Right atrium auricular region (tissue), 2 donors: ENCODE measurements at regions not wholly inside any gene's neighbourhood (a gene's known extent, or its start where the extent isn't known, plus 50 kb on each side); places are given as distances from the start of the nearest gene placed in this dataset.

ENCODE experiments used
- DNase-seq: peaks from one replicate; pipeline ENCODE4 v3.0.0-alpha.2; 2019; ENCODE audit warnings: low spot score
- H3K27ac ChIP-seq, 2 donors: fragments of 200-600 bp; sonication (generic); 1 replicate in 1 of 2; 2 replicates in 1 of 2; pipeline ENCODE4 v1.5.1; 2016 to 2019
- H3K27me3 ChIP-seq, 2 donors: fragments of 200-600 bp; sonication (generic); one replicate each; pipeline versions ENCODE4 v1.5.1 to v1.6.0; 2017 to 2019
- H3K36me3 ChIP-seq: fragments of 200-600 bp; sonication (generic); one replicate; pipeline ENCODE4 v1.5.1; 2016
- H3K4me1 ChIP-seq, 2 donors: fragments of 200-600 bp; sonication (generic); one replicate each; pipeline versions ENCODE4 v1.5.1 to v1.6.0; 2017 to 2019
- H3K4me3 ChIP-seq, 2 donors: fragments of 200-600 bp; sonication (generic); 1 replicate in 1 of 2; 2 replicates in 1 of 2; pipeline ENCODE4 v1.5.1; 2017 to 2019; ENCODE audit warnings: mild to moderate bottlenecking in 1 of 2, moderate library complexity in 1 of 2
- H3K9me3 ChIP-seq, 2 donors: fragments of 200-600 bp; sonication (generic); one replicate each; pipeline ENCODE4 v1.5.1; 2019
- TF ChIP-seq, protein P1 (sequence below), 2 donors: fragments of 200-600 bp; sonication (generic); IDR thresholded peaks; one replicate each; pipeline ENCODE4 v1.5.1; 2019; ENCODE audit warnings: antibody characterized with exemption in 2 of 2

DNA sequence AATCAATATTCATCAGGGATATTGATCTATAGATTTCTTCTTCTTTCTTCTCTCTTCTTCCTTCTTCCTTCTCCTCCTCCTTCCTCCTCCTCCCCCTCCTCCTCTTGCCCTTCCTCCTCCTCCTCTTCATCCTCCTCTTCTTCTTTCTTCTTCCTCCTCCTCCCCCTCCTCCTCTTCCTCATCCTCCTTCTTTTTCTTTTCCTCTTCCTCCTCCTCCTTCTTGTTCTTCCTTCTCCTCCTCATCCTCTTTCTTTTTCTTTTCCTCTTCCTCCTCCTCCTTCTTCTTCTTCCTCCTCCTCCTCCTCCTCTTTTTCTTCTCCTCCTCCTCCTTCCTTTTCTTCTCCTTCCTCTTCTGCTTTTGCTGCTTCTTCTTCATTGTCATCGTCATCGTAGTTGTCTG, 52.4 kb upstream of the SERINC1 start:
- Histone ChIP-seq H3K36me3 (no peaks in the 10 kb centered on the region), H3K4me1 (no peaks in the 10 kb centered on the region), H3K9me3 (peaks cover 0 to 16% of the 10 kb centered on the region in 2 donors), H3K27me3 (no peaks in the 10 kb centered on the region), H3K4me3 (no peak overlapping the region), H3K27ac (no peak overlapping the region)
- no peak for DNase-seq
- TF ChIP-seq, protein P1, sequence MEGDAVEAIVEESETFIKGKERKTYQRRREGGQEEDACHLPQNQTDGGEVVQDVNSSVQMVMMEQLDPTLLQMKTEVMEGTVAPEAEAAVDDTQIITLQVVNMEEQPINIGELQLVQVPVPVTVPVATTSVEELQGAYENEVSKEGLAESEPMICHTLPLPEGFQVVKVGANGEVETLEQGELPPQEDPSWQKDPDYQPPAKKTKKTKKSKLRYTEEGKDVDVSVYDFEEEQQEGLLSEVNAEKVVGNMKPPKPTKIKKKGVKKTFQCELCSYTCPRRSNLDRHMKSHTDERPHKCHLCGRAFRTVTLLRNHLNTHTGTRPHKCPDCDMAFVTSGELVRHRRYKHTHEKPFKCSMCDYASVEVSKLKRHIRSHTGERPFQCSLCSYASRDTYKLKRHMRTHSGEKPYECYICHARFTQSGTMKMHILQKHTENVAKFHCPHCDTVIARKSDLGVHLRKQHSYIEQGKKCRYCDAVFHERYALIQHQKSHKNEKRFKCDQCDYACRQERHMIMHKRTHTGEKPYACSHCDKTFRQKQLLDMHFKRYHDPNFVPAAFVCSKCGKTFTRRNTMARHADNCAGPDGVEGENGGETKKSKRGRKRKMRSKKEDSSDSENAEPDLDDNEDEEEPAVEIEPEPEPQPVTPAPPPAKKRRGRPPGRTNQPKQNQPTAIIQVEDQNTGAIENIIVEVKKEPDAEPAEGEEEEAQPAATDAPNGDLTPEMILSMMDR (IDR thresholded peaks at IDR 0.05): no peak

DNA sequence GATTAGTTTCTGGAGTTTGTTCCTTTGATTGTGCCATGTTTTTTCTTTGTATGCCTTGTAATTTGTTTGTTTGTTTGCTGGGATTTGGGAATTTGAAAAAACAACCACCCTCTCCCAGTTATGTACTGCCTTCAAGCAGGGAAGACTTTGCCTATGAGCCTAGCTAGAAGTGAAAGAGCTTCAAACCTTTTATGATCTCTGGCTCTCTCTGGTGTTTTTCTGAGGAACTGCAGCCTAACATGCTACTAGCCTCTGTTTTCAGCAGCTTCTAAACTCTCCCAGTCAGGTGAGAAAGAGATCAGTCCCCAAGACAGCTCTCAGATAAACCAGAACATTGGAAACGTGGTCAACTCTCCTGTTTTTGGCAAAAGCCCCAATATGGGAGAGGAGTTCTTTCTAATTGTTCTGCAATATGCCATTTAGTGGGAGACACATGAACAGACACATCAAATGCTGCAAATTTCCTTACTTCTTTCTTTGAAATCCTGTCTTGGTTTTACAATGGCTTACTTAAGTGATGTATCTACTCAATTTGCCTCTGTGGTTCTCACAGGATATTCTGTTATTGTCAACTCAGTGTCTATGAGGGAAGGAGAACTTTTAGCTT, 58.9 kb upstream of the SERINC1 start:
- DNase-seq: no peak
- H3K27ac ChIP-seq: no peak overlapping the region
- H3K36me3 ChIP-seq: no peaks in the 10 kb centered on the region
- no peak overlapping the region for H3K4me3 ChIP-seq
- TF ChIP-seq, protein P1 (IDR thresholded peaks at IDR 0.05): peak; percentile 85 to 89
- peaks cover 0 to 16% of the 10 kb centered on the region in 2 donors for H3K9me3 ChIP-seq
- no peaks in the 10 kb centered on the region for H3K27me3 ChIP-seq
- H3K4me1 ChIP-seq: no peaks in the 10 kb centered on the region

DNA sequence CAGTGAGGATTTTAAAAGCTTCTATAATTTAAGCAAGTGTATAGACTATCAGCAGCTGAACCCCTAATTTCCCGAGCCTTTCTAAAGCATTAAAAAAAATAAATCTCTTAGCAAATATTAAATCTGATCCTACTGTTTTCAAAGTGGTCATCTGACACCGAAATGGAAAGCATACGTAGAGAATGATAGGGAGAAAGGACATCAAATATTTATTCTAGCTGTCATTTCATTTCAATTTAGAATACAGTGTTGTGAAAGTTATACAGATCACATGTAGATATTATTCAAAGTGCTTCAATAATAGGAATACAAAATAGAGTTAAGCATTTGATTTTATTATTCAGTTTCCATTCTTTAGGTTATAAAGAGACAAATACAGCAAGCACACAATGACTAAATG, 61.9 kb upstream of the PKIB start:
- Histone ChIP-seq H3K4me3 (no peak overlapping the region), H3K4me1 (no peaks in the 10 kb centered on the region), H3K9me3 (no peaks in the 10 kb centered on the region), H3K36me3 (no peaks in the 10 kb centered on the region), H3K27me3 (no peaks in the 10 kb centered on the region), H3K27ac (no peak overlapping the region)
- DNase-seq: no peak
- TF ChIP-seq, protein P1 (IDR thresholded peaks at IDR 0.05): no peak

DNA sequence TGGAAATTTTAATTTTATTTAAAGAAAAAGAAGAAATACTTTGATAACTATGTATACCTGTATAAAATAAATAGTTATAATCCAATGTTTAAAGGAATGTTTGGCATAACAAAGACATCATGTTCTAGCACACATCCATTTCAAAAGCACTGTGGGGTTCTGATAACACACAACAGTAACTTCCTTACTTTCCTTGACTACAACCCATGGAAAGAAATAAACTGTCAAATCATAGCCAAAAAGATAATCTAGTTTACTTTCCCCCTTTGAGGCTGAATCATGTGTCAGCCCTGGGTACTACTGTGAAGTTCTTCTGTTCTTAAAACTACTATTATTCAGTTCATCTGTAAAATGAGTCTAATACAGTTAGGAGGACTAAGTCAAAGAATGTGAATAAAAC, 61.4 kb upstream of the PKIB start:
- Histone ChIP-seq H3K4me1 (no peaks in the 10 kb centered on the region), H3K27me3 (no peaks in the 10 kb centered on the region), H3K36me3 (no peaks in the 10 kb centered on the region), H3K4me3 (no peak overlapping the region), H3K9me3 (no peaks in the 10 kb centered on the region), H3K27ac (no peak overlapping the region)
- no peak for DNase-seq
- TF ChIP-seq, protein P1 (IDR thresholded peaks at IDR 0.05): no peak

DNA sequence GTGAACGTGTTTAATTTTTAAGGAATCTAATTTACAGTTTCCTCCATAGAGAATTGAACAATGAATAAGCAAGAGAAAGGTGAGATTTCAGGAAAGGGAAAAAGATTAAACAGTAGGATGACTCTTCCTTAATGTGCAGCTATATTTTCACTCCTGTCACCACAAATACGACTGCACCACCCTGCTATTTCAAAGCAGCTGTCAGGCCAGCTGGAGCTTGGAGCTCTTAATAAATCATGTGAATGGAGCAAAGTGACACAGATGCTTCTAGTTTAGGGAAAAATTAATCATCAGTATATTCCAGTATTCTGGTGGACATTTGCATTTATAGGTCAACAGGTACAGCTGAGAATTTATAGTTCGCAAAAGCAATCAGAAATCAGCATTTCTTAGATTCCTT, 56.5 kb upstream of the PKIB start:
- DNase-seq: no peak
- no peaks in the 10 kb centered on the region for H3K36me3 ChIP-seq
- no peaks in the 10 kb centered on the region for H3K4me1 ChIP-seq
- no peak overlapping the region for H3K27ac ChIP-seq
- TF ChIP-seq, protein P1 (IDR thresholded peaks at IDR 0.05): no peak
- no peaks in the 10 kb centered on the region for H3K9me3 ChIP-seq
- H3K4me3 ChIP-seq: no peak overlapping the region
- no peaks in the 10 kb centered on the region for H3K27me3 ChIP-seq

DNA sequence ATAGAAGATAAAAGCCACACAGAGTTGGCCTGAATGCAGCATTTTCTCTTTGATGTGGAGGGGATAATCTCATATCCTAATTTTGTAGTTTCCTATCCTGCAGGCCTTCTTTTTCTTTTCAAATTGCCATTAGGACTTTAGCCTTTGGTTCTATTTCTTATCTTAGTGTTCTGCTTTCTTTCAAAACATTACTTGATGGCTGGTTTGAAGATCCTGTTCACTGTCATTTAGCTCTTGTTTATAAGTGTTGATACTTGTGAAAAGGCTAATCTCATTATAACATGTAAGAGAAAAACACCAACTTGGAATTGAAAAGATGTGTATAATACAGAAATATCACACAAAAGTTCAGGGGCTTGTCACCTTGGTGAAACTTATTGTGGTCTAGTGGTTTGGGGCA, 54.6 kb upstream of the PKIB start:
- no peaks in the 10 kb centered on the region for H3K9me3 ChIP-seq
- TF ChIP-seq, protein P1 (IDR thresholded peaks at IDR 0.05): no peak
- H3K27me3 ChIP-seq: no peaks in the 10 kb centered on the region
- no peaks in the 10 kb centered on the region for H3K36me3 ChIP-seq
- no peak for DNase-seq
- H3K4me1 ChIP-seq: no peaks in the 10 kb centered on the region
- no peak overlapping the region for H3K27ac ChIP-seq
- no peak overlapping the region for H3K4me3 ChIP-seq
